OCI-LY7 (cell line): ENCODE measurements at regions not wholly inside any gene's neighbourhood (a gene's known extent, or its start where the extent isn't known, plus 50 kb on each side); places are given as distances from the start of the nearest gene placed in this dataset.

ENCODE experiments used
- EZH2phosphoT487 ChIP-seq: fragments of 200-600 bp; sonication (generic); IDR thresholded peaks from 2 replicates; pipeline ENCODE4 v1.6.1; 2018; ENCODE audit warnings: low read depth, borderline replicate concordance, mild to moderate bottlenecking, mixed run types, antibody characterized with exemption, low read length, moderate library complexity, mixed read lengths
- TF ChIP-seq, protein P1 (sequence below): fragments of 200-600 bp; sonication (generic); conservative IDR thresholded peaks from 2 replicates; pipeline ENCODE4 v1.5.1; 2014; ENCODE audit warnings: mild to moderate bottlenecking, antibody characterized with exemption, low read length, moderate library complexity, mixed read lengths

DNA sequence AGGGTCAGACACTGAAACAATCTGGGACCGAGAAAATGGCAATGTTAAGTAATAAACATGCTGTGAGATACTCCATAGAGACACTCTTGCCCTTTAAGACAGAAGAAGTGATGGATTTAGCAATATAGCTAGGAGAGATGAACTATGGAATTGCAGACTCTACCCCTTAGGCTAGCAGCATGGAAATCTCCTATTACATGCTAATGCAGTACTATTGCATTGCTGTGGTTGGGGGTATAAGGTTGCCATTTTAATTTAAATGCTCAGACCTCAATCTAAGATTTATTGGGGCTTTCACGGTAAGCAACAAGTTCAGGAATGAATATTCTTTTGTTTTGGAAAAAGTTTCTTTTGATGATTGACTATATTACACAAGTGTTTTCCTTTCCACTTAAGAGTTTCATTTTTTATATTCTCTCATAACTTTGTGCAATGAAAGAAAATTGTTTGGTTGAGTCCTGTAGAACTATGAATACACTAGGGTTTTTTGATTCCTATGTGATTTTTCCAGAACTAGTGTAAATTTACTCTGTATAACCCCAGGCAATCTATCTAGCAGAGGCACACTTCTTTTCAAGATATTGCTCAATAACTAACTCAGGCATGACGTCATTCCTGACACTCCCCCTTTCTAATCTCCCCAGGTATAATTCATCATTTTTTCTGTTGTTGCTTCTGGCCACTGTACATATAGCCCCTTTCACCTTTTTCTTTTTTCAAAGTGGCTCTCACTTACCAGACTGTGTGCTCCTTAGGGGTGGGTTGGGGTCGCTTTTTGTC is 394.7 kb upstream of the KLF12 start:
- TF ChIP-seq, protein P1, sequence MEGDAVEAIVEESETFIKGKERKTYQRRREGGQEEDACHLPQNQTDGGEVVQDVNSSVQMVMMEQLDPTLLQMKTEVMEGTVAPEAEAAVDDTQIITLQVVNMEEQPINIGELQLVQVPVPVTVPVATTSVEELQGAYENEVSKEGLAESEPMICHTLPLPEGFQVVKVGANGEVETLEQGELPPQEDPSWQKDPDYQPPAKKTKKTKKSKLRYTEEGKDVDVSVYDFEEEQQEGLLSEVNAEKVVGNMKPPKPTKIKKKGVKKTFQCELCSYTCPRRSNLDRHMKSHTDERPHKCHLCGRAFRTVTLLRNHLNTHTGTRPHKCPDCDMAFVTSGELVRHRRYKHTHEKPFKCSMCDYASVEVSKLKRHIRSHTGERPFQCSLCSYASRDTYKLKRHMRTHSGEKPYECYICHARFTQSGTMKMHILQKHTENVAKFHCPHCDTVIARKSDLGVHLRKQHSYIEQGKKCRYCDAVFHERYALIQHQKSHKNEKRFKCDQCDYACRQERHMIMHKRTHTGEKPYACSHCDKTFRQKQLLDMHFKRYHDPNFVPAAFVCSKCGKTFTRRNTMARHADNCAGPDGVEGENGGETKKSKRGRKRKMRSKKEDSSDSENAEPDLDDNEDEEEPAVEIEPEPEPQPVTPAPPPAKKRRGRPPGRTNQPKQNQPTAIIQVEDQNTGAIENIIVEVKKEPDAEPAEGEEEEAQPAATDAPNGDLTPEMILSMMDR: no peak
- no peak for TF ChIP-seq EZH2phosphoT487
